ENCODE measurements at regions not wholly inside any gene's neighbourhood (a gene's known extent, or its start where the extent isn't known, plus 50 kb on each side); places are given as distances from the start of the nearest gene placed in this dataset.

- Histone ChIP-seq H3K4me1 (ENCODE audit: control insufficient read depth, insufficient read depth, low read length) (0 out of 2 replicates have a peak, but pooled peaks cover 2% of the 10 kb centered on the region), H3K9me3 (ENCODE audit: control insufficient read depth, insufficient read depth, low read depth, low read length) (no peaks in the 10 kb centered on the region), H3K9ac (ENCODE audit: low read length) (no peak overlapping the region), H3K27ac (ENCODE audit: low read depth, low read length) (no peak overlapping the region), H3K27me3 (ENCODE audit: control insufficient read depth, insufficient read depth, low read length) (peaks cover 8% of the 10 kb centered on the region; the same call in 1 of the 2 replicates), H3K4me3 (ENCODE audit: low read depth, low read length) (no peak overlapping the region), H3K36me3 (ENCODE audit: control insufficient read depth, insufficient read depth, low read length) (no peaks in the 10 kb centered on the region)
Observed at GRCh38 chr13:111919286-111919685, 147.7 kb upstream of the SOX1 start.

GRCh38 chr13:111919849-111920248, 147.1 kb upstream of the SOX1 start:
- Histone ChIP-seq H3K27me3 (ENCODE audit: control insufficient read depth, insufficient read depth, low read length) (peaks cover 8% of the 10 kb centered on the region; the same call in 1 of the 2 replicates), H3K4me3 (ENCODE audit: low read depth, low read length) (no peak overlapping the region), H3K27ac (ENCODE audit: low read depth, low read length) (no peak overlapping the region), H3K9ac (ENCODE audit: low read length) (no peak overlapping the region), H3K4me1 (ENCODE audit: control insufficient read depth, insufficient read depth, low read length) (0 out of 2 replicates have a peak, but pooled peaks cover 2% of the 10 kb centered on the region), H3K9me3 (ENCODE audit: control insufficient read depth, insufficient read depth, low read depth, low read length) (no peaks in the 10 kb centered on the region), H3K36me3 (ENCODE audit: control insufficient read depth, insufficient read depth, low read length) (no peaks in the 10 kb centered on the region)

GRCh38 chr13:111920306-111920931, 146.5 kb upstream of the SOX1 start:
- Histone ChIP-seq H3K9ac (ENCODE audit: low read length) (no peak overlapping the region), H3K9me3 (ENCODE audit: control insufficient read depth, insufficient read depth, low read depth, low read length) (no peaks in the 10 kb centered on the region), H3K4me3 (ENCODE audit: low read depth, low read length) (no peak overlapping the region), H3K4me1 (ENCODE audit: control insufficient read depth, insufficient read depth, low read length) (0 out of 2 replicates have a peak, but pooled peaks cover 2% of the 10 kb centered on the region), H3K36me3 (ENCODE audit: control insufficient read depth, insufficient read depth, low read length) (no peaks in the 10 kb centered on the region), H3K27me3 (ENCODE audit: control insufficient read depth, insufficient read depth, low read length) (peaks cover 8% of the 10 kb centered on the region; the same call in 1 of the 2 replicates), H3K27ac (ENCODE audit: low read depth, low read length) (no peak overlapping the region)

- Histone ChIP-seq H3K36me3 (ENCODE audit: control insufficient read depth, insufficient read depth, low read length) (no peaks in the 10 kb centered on the region), H3K9me3 (ENCODE audit: control insufficient read depth, insufficient read depth, low read depth, low read length) (no peaks in the 10 kb centered on the region), H3K27me3 (ENCODE audit: control insufficient read depth, insufficient read depth, low read length) (peaks cover 8% of the 10 kb centered on the region; the same call in 1 of the 2 replicates), H3K27ac (ENCODE audit: low read depth, low read length) (no peak overlapping the region), H3K4me3 (ENCODE audit: low read depth, low read length) (no peak overlapping the region), H3K9ac (ENCODE audit: low read length) (no peak overlapping the region), H3K4me1 (ENCODE audit: control insufficient read depth, insufficient read depth, low read length) (0 out of 2 replicates have a peak, but pooled peaks cover 2% of the 10 kb centered on the region)
Observed at GRCh38 chr13:111920932-111921705, 145.8 kb upstream of the SOX1 start.

GRCh38 chr13:111922086-111922485, 144.9 kb upstream of the SOX1 start:
- Histone ChIP-seq H3K9me3 (ENCODE audit: control insufficient read depth, insufficient read depth, low read depth, low read length) (no peaks in the 10 kb centered on the region), H3K4me1 (ENCODE audit: control insufficient read depth, insufficient read depth, low read length) (0 out of 2 replicates have a peak, but pooled peaks cover 2% of the 10 kb centered on the region), H3K27ac (ENCODE audit: low read depth, low read length) (no peak overlapping the region), H3K4me3 (ENCODE audit: low read depth, low read length) (no peak overlapping the region), H3K9ac (ENCODE audit: low read length) (no peak overlapping the region), H3K27me3 (ENCODE audit: control insufficient read depth, insufficient read depth, low read length) (peaks cover 8% of the 10 kb centered on the region; the same call in 1 of the 2 replicates), H3K36me3 (ENCODE audit: control insufficient read depth, insufficient read depth, low read length) (no peaks in the 10 kb centered on the region)

GRCh38 chr13:111923439-111923838, 143.5 kb upstream of the SOX1 start:
- 0 out of 2 replicates have a peak, but pooled peaks cover 2% of the 10 kb centered on the region for H3K4me1 ChIP-seq (ENCODE audit: control insufficient read depth, insufficient read depth, low read length)
- no peak overlapping the region for H3K27ac ChIP-seq (ENCODE audit: low read depth, low read length)
- no peaks in the 10 kb centered on the region for H3K36me3 ChIP-seq (ENCODE audit: control insufficient read depth, insufficient read depth, low read length)
- H3K9ac ChIP-seq (ENCODE audit: low read length), result no peak overlapping the region
- no peak overlapping the region for H3K4me3 ChIP-seq (ENCODE audit: low read depth, low read length)
- H3K27me3 ChIP-seq (ENCODE audit: control insufficient read depth, insufficient read depth, low read length), result peaks cover 8% of the 10 kb centered on the region; the same call in 1 of the 2 replicates
- H3K9me3 ChIP-seq (ENCODE audit: control insufficient read depth, insufficient read depth, low read depth, low read length), result no peaks in the 10 kb centered on the region

GRCh38 chr13:111923991-111924677, 142.8 kb upstream of the SOX1 start:
- Histone ChIP-seq H3K36me3 (ENCODE audit: control insufficient read depth, insufficient read depth, low read length) (no peaks in the 10 kb centered on the region), H3K27me3 (ENCODE audit: control insufficient read depth, insufficient read depth, low read length) (peaks cover 8% of the 10 kb centered on the region; the same call in 1 of the 2 replicates), H3K27ac (ENCODE audit: low read depth, low read length) (no peak overlapping the region), H3K9ac (ENCODE audit: low read length) (no peak overlapping the region), H3K4me1 (ENCODE audit: control insufficient read depth, insufficient read depth, low read length) (0 out of 2 replicates have a peak, but pooled peaks cover 2% of the 10 kb centered on the region), H3K9me3 (ENCODE audit: control insufficient read depth, insufficient read depth, low read depth, low read length) (no peaks in the 10 kb centered on the region), H3K4me3 (ENCODE audit: low read depth, low read length) (no peak overlapping the region)

- Histone ChIP-seq H3K4me1 (ENCODE audit: control insufficient read depth, insufficient read depth, low read length) (0 out of 2 replicates have a peak, but pooled peaks cover 2% of the 10 kb centered on the region), H3K36me3 (ENCODE audit: control insufficient read depth, insufficient read depth, low read length) (no peaks in the 10 kb centered on the region), H3K4me3 (ENCODE audit: low read depth, low read length) (no peak overlapping the region), H3K9ac (ENCODE audit: low read length) (no peak overlapping the region), H3K27ac (ENCODE audit: low read depth, low read length) (no peak overlapping the region), H3K27me3 (ENCODE audit: control insufficient read depth, insufficient read depth, low read length) (peaks cover 8% of the 10 kb centered on the region; the same call in 1 of the 2 replicates), H3K9me3 (ENCODE audit: control insufficient read depth, insufficient read depth, low read depth, low read length) (no peaks in the 10 kb centered on the region)
Observed at GRCh38 chr13:111924678-111925075, 142.3 kb upstream of the SOX1 start.

GRCh38 chr13:111925146-111925875, 141.6 kb upstream of the SOX1 start:
- Histone ChIP-seq H3K4me3 (ENCODE audit: low read depth, low read length) (no peak overlapping the region), H3K27ac (ENCODE audit: low read depth, low read length) (no peak overlapping the region), H3K9me3 (ENCODE audit: control insufficient read depth, insufficient read depth, low read depth, low read length) (no peaks in the 10 kb centered on the region), H3K36me3 (ENCODE audit: control insufficient read depth, insufficient read depth, low read length) (no peaks in the 10 kb centered on the region), H3K4me1 (ENCODE audit: control insufficient read depth, insufficient read depth, low read length) (0 out of 2 replicates have a peak, but pooled peaks cover 2% of the 10 kb centered on the region), H3K9ac (ENCODE audit: low read length) (no peak overlapping the region), H3K27me3 (ENCODE audit: control insufficient read depth, insufficient read depth, low read length) (peaks cover 8% of the 10 kb centered on the region; the same call in 1 of the 2 replicates)

GRCh38 chr13:111926501-111927180, 140.3 kb upstream of the SOX1 start:
- Histone ChIP-seq H3K4me3 (ENCODE audit: low read depth, low read length) (no peak overlapping the region), H3K9me3 (ENCODE audit: control insufficient read depth, insufficient read depth, low read depth, low read length) (no peaks in the 10 kb centered on the region), H3K27me3 (ENCODE audit: control insufficient read depth, insufficient read depth, low read length) (peaks cover 6% of the 10 kb centered on the region; the same call in 1 of the 2 replicates), H3K36me3 (ENCODE audit: control insufficient read depth, insufficient read depth, low read length) (no peaks in the 10 kb centered on the region), H3K9ac (ENCODE audit: low read length) (no peak overlapping the region), H3K4me1 (ENCODE audit: control insufficient read depth, insufficient read depth, low read length) (0 out of 2 replicates have a peak, but pooled peaks cover 2% of the 10 kb centered on the region), H3K27ac (ENCODE audit: low read depth, low read length) (no peak overlapping the region)

Data from HUES6 (cell line).